ENCODE measurements at regions not wholly inside any gene's neighbourhood (a gene's known extent, or its start where the extent isn't known, plus 50 kb on each side); places are given as distances from the start of the nearest gene placed in this dataset.

GRCh38 chr18:64379662-64380061 is 230.8 kb upstream of the LINC00305 start:
- no peak for TF ChIP-seq CTCF (IDR thresholded peaks at IDR 0.05)
- no peak for TF ChIP-seq POLR2A (IDR thresholded peaks at IDR 0.05; ENCODE audit: low read depth)

Data from esophagus muscularis mucosa (tissue), 3 donors.